DND-41 (cell line): ENCODE measurements at regions not wholly inside any gene's neighbourhood (a gene's known extent, or its start where the extent isn't known, plus 50 kb on each side); places are given as distances from the start of the nearest gene placed in this dataset.
A peak's percentile ranks its signal among the peaks of the same experiment; 100 is the strongest.

Source experiments
- ATAC-seq: fragments of 200-7000 bp; cut with Tn5 transposase; 3 replicates; pipeline ENCODE4 v1.9.1; 2021; ENCODE audit warnings: low read depth; ENCODE audit not compliant: insufficient read depth
- DNase-seq: peaks from one replicate; pipeline ENCODE4 v3.0.0-alpha.2; 2020
- H2AFZ ChIP-seq: 2 replicates; pipeline ENCODE4 v1.6.0; 2012; ENCODE audit warnings: low read depth, low read length
- H3K27ac ChIP-seq: 2 replicates; pipeline ENCODE4 v1.5.1; 2012; ENCODE audit warnings: low read length, inconsistent platforms
- H3K27me3 ChIP-seq: fragments of 200-600 bp; sonication (generic); 2 replicates; pipeline ENCODE4 v1.6.0; 2012; ENCODE audit warnings: low read length, mild to moderate bottlenecking, inconsistent platforms; ENCODE audit not compliant: insufficient read depth, poor library complexity
- H3K36me3 ChIP-seq: 2 replicates; pipeline ENCODE4 v1.5.1; 2012; ENCODE audit warnings: low read length, inconsistent platforms; ENCODE audit not compliant: insufficient read depth
- H3K4me1 ChIP-seq: 2 replicates; pipeline ENCODE4 v1.5.1; 2012; ENCODE audit warnings: mild to moderate bottlenecking, low read length; ENCODE audit not compliant: insufficient read depth
- H3K4me2 ChIP-seq: 2 replicates; pipeline ENCODE4 v1.6.0; 2012; ENCODE audit warnings: mild to moderate bottlenecking, moderate library complexity, low read length, inconsistent platforms; ENCODE audit not compliant: insufficient read depth
- H3K4me3 ChIP-seq, 2 experiments: fragments of 200-600 bp in 1 of 2; shearing (Covaris generic) in 1 of 2; 2 replicates each; pipeline ENCODE4 v1.5.1; 2012 to 2016; ENCODE audit warnings: inconsistent platforms in 2 of 2, low read length in 2 of 2, mild to moderate bottlenecking in 2 of 2, low read depth in 1 of 2, moderate library complexity in 1 of 2
- H3K79me2 ChIP-seq: 2 replicates; pipeline ENCODE4 v1.6.0; 2012; ENCODE audit warnings: low read length, inconsistent platforms; ENCODE audit not compliant: insufficient read depth
- H3K9ac ChIP-seq: 2 replicates; pipeline ENCODE4 v1.6.0; 2012; ENCODE audit warnings: low read depth, mild to moderate bottlenecking, inconsistent platforms, low read length, moderate library complexity
- H3K9me3 ChIP-seq: 2 replicates; pipeline ENCODE4 v1.5.1; 2012; ENCODE audit warnings: low read length, moderate library complexity, mild to moderate bottlenecking, inconsistent platforms; ENCODE audit not compliant: insufficient read depth, severe bottlenecking
- H4K20me1 ChIP-seq: 2 replicates; pipeline ENCODE4 v1.6.0; 2012; ENCODE audit warnings: low read length; ENCODE audit not compliant: insufficient read depth
- EZH2 ChIP-seq: IDR thresholded peaks from 3 replicates; pipeline ENCODE4 v1.6.1; 2012; ENCODE audit warnings: borderline replicate concordance, low read depth, mild to moderate bottlenecking, moderate library complexity, low read length, inconsistent platforms; ENCODE audit not compliant: severe bottlenecking
- TF ChIP-seq, protein P1 (sequence below): IDR thresholded peaks from 2 replicates; pipeline ENCODE4 v1.5.1; 2012; ENCODE audit warnings: borderline replicate concordance, low read length, moderate library complexity, mild to moderate bottlenecking; ENCODE audit not compliant: poor library complexity, severe bottlenecking; ENCODE audit errors: extremely low read depth

GRCh38 chr21:35764586-35764985 lies 295.7 kb downstream of the SETD4 start:
- Histone ChIP-seq H3K9ac (no peak overlapping the region), H3K4me2 (no peak overlapping the region), H3K27ac (no peak overlapping the region), H3K9me3 (no peaks in the 10 kb centered on the region), H3K79me2 (no peaks in the 10 kb centered on the region), H2AFZ (no peak overlapping the region), H3K27me3 (no peaks in the 10 kb centered on the region), H3K36me3 (no peaks in the 10 kb centered on the region), H3K4me3 (no peak overlapping the region), H3K4me1 (no peaks in the 10 kb centered on the region), H4K20me1 (no peaks in the 10 kb centered on the region)
- DNase-seq, result no peak
- no peak for ATAC-seq
- TF ChIP-seq, protein P1, sequence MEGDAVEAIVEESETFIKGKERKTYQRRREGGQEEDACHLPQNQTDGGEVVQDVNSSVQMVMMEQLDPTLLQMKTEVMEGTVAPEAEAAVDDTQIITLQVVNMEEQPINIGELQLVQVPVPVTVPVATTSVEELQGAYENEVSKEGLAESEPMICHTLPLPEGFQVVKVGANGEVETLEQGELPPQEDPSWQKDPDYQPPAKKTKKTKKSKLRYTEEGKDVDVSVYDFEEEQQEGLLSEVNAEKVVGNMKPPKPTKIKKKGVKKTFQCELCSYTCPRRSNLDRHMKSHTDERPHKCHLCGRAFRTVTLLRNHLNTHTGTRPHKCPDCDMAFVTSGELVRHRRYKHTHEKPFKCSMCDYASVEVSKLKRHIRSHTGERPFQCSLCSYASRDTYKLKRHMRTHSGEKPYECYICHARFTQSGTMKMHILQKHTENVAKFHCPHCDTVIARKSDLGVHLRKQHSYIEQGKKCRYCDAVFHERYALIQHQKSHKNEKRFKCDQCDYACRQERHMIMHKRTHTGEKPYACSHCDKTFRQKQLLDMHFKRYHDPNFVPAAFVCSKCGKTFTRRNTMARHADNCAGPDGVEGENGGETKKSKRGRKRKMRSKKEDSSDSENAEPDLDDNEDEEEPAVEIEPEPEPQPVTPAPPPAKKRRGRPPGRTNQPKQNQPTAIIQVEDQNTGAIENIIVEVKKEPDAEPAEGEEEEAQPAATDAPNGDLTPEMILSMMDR, result no peak
- no peak for TF ChIP-seq EZH2

GRCh38 chr21:35764077-35764476 lies 296.2 kb downstream of the SETD4 start:
- no peaks in the 10 kb centered on the region for H4K20me1 ChIP-seq
- H3K4me3 ChIP-seq, result no peak overlapping the region
- TF ChIP-seq EZH2, result no peak
- TF ChIP-seq, protein P1, result no peak
- H3K27me3 ChIP-seq, result no peaks in the 10 kb centered on the region
- no peaks in the 10 kb centered on the region for H3K79me2 ChIP-seq
- H3K36me3 ChIP-seq, result no peaks in the 10 kb centered on the region
- no peak overlapping the region for H3K27ac ChIP-seq
- H3K4me2 ChIP-seq, result no peak overlapping the region
- ATAC-seq (no peak), DNase-seq (no peak)
- H3K9ac ChIP-seq, result no peak overlapping the region
- no peaks in the 10 kb centered on the region for H3K4me1 ChIP-seq
- no peaks in the 10 kb centered on the region for H3K9me3 ChIP-seq
- H2AFZ ChIP-seq, result no peak overlapping the region

DNA sequence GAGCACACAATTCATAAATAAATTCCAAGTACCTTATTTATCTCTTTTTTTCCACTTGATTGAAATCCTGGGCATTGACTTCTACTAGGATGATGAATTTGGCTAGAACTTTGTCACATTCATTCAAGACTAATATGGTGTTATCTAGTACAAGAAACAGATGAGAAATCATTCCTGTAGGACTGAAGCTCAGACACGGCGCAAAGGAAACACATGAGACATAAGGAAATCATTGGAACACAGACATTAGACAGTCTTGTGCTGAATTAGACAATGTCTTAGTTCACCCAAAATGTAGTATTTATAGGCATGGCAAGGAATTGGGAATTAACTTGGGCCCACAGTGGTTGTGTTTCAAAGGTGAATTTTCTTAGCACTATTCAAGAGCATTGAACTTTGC lies 305.7 kb downstream of the SETD4 start:
- no peak overlapping the region for H3K27ac ChIP-seq
- no peaks in the 10 kb centered on the region for H3K27me3 ChIP-seq
- TF ChIP-seq EZH2, result no peak
- TF ChIP-seq, protein P1, result no peak

GRCh38 chr21:35753308-35753707 lies 307.0 kb downstream of the SETD4 start:
- no peak overlapping the region for H3K4me3 ChIP-seq
- no peaks in the 10 kb centered on the region for H3K36me3 ChIP-seq
- H3K79me2 ChIP-seq, result no peaks in the 10 kb centered on the region
- peak overlapping the region; percentile 12; the same call in 1 of the 2 replicates for H2AFZ ChIP-seq
- ATAC-seq (no peak), DNase-seq (no peak)
- no peak overlapping the region for H3K27ac ChIP-seq
- H3K9me3 ChIP-seq, result no peaks in the 10 kb centered on the region
- no peak overlapping the region for H3K4me2 ChIP-seq
- H3K9ac ChIP-seq, result no peak overlapping the region
- no peak for TF ChIP-seq EZH2
- TF ChIP-seq, protein P1, result no peak
- H4K20me1 ChIP-seq, result no peaks in the 10 kb centered on the region
- H3K27me3 ChIP-seq, result no peaks in the 10 kb centered on the region
- H3K4me1 ChIP-seq, result no peaks in the 10 kb centered on the region

More for the DNA sequence above, 305.7 kb downstream of the SETD4 start:
- Histone ChIP-seq H3K4me3 (no peak overlapping the region), H3K4me2 (no peak overlapping the region), H2AFZ (no peak overlapping the region), H4K20me1 (no peaks in the 10 kb centered on the region), H3K79me2 (no peaks in the 10 kb centered on the region), H3K4me1 (no peaks in the 10 kb centered on the region), H3K9ac (no peak overlapping the region), H3K9me3 (no peaks in the 10 kb centered on the region), H3K36me3 (no peaks in the 10 kb centered on the region)
- DNase-seq, result no peak
- no peak for ATAC-seq
